Endothelial cell of umbilical vein (primary cell): ENCODE measurements at regions not wholly inside any gene's neighbourhood (a gene's known extent, or its start where the extent isn't known, plus 50 kb on each side); places are given as distances from the start of the nearest gene placed in this dataset.

ENCODE experiments used
- BruUV-seq: library from RNA; stranded (reverse); fragments of 400-500 nt; replicated peaks from 2 replicates; lab custom pipeline; 2021; lab: Mats Ljungman, UMichigan
- CTCF ChIA-PET: fragments of 300-600, 350-600 bp; sonication (Branson Sonifier 250); formaldehyde crosslinking; loops from one replicate; lab custom pipeline; 2021; ENCODE audit warnings: antibody characterized with exemption, inconsistent platforms; lab: Charles Lee
- POLR2A ChIA-PET: fragments of 300-600, 350-600 bp; sonication (Branson Sonifier 250); formaldehyde crosslinking; loops from one replicate; lab custom pipeline; 2021; ENCODE audit warnings: antibody characterized with exemption, inconsistent platforms; lab: Charles Lee
- DNase-seq: peaks from one replicate; pipeline ENCODE4 v3.0.0-alpha.2; 2011; ENCODE audit warnings: low read depth, low spot score
- FAIRE-seq: peaks from 2 replicates; lab custom pipeline; 2011; peaks lifted over from hg19 to GRCh38; lab: Jason Lieb, UNC
- H2AFZ ChIP-seq: 2 replicates; pipeline ENCODE4 v1.6.0; 2012; ENCODE audit warnings: low read depth, low read length, control low read depth, inconsistent platforms
- H3K27ac ChIP-seq: 2 replicates; pipeline ENCODE4 v1.5.1; 2011; ENCODE audit warnings: low read depth, mild to moderate bottlenecking, control low read depth, low read length, moderate library complexity; ENCODE audit not compliant: insufficient read depth
- H3K27me3 ChIP-seq, 2 experiments: 2 replicates each; pipeline versions ENCODE4 v1.6.0 to v1.6.1; 2011; ENCODE audit warnings: low read length in 2 of 2, mixed read lengths in 1 of 2; ENCODE audit not compliant: control insufficient read depth in 2 of 2, insufficient read depth in 2 of 2
- H3K36me3 ChIP-seq, 2 experiments: 2 replicates in 1 of 2; 3 replicates in 1 of 2; pipeline ENCODE4 v1.5.1; 2011; ENCODE audit warnings: low read length in 2 of 2, mild to moderate bottlenecking in 1 of 2, moderate library complexity in 1 of 2; ENCODE audit not compliant: control insufficient read depth in 2 of 2, insufficient read depth in 2 of 2; ENCODE audit errors: extremely low read depth in 1 of 2
- H3K4me1 ChIP-seq: 3 replicates; pipeline ENCODE4 v1.5.1; 2011; ENCODE audit warnings: mild to moderate bottlenecking, low read length; ENCODE audit not compliant: control insufficient read depth, insufficient read depth; ENCODE audit errors: extremely low read depth
- H3K4me2 ChIP-seq: 2 replicates; pipeline ENCODE4 v1.6.1; 2011; ENCODE audit warnings: low read length, control low read depth, mixed read lengths; ENCODE audit not compliant: insufficient read depth
- H3K4me3 ChIP-seq, 3 experiments: fragments of 200-600 bp in 1 of 3; sonication (generic), shearing (Covaris generic) in 1 of 3; replicated peaks in 1 of 3; 2 replicates each; pipeline ENCODE4 v1.5.1; 2011 to 2016; ENCODE audit warnings: control low read depth in 3 of 3, low read length in 3 of 3, mild to moderate bottlenecking in 2 of 3, inconsistent platforms in 1 of 3, low read depth in 1 of 3, moderate library complexity in 1 of 3; ENCODE audit not compliant: insufficient read depth in 1 of 3
- H3K79me2 ChIP-seq: 2 replicates; pipeline ENCODE4 v1.6.0; 2012; ENCODE audit warnings: low read length, inconsistent platforms; ENCODE audit not compliant: control insufficient read depth, insufficient read depth
- H3K9ac ChIP-seq: replicated peaks from 2 replicates; pipeline ENCODE3; 2011; ENCODE audit warnings: low read length, control low read depth; ENCODE audit not compliant: insufficient read depth; ENCODE audit errors: extremely low read depth
- H3K9me1 ChIP-seq: replicated peaks from 3 replicates; pipeline ENCODE4 v1.6.0; 2011; ENCODE audit warnings: mild to moderate bottlenecking, low read length; ENCODE audit not compliant: control insufficient read depth, insufficient read depth; ENCODE audit errors: extremely low read depth
- H3K9me3 ChIP-seq: replicated peaks from 2 replicates; pipeline ENCODE4 v1.5.1; 2012; ENCODE audit warnings: low read length, inconsistent platforms; ENCODE audit not compliant: control insufficient read depth, insufficient read depth
- H4K20me1 ChIP-seq: replicated peaks from 2 replicates; pipeline ENCODE3; 2011; ENCODE audit warnings: mild to moderate bottlenecking, low read length; ENCODE audit not compliant: control insufficient read depth, insufficient read depth; ENCODE audit errors: extremely low read depth
- CTCF ChIP-seq, 2 donors: IDR thresholded peaks; 1 replicate in 1 of 2; 2 replicates in 1 of 2; pipeline ENCODE4 v1.5.1; 2011; ENCODE audit warnings: low read length in 2 of 2, mild to moderate bottlenecking in 2 of 2, moderate library complexity in 2 of 2, control low read depth in 1 of 2, inconsistent platforms in 1 of 2, low read depth in 1 of 2; ENCODE audit not compliant: insufficient read depth in 1 of 2; ENCODE audit errors: extremely low read depth in 1 of 2
- EZH2 ChIP-seq: IDR thresholded peaks from 2 replicates; pipeline ENCODE4 v1.6.1; 2012; ENCODE audit warnings: borderline replicate concordance, low read depth, mild to moderate bottlenecking, moderate library complexity, low read length, inconsistent platforms; ENCODE audit not compliant: severe bottlenecking
- FOS ChIP-seq: IDR thresholded peaks from 2 replicates; pipeline ENCODE4 v1.6.1; 2011; ENCODE audit warnings: mild to moderate bottlenecking, low read length, moderate library complexity, borderline replicate concordance; ENCODE audit not compliant: insufficient read depth
- GATA2 ChIP-seq: IDR thresholded peaks from 2 replicates; pipeline ENCODE4 v1.7.0; 2011; ENCODE audit warnings: low read depth, mild to moderate bottlenecking, moderate library complexity, mixed read lengths, low read length; ENCODE audit not compliant: insufficient read length, insufficient read depth
- JUN ChIP-seq: IDR thresholded peaks from 2 replicates; pipeline ENCODE4 v1.6.1; 2011; ENCODE audit warnings: borderline replicate concordance, low read depth; ENCODE audit not compliant: insufficient read length, insufficient read depth
- MYC ChIP-seq: IDR thresholded peaks from one replicate; pipeline ENCODE4 v1.6.1; 2011; ENCODE audit warnings: mild to moderate bottlenecking, low read depth, low read length
- POLR2A ChIP-seq: IDR thresholded peaks from 2 replicates; pipeline ENCODE4 v1.6.1; 2012; ENCODE audit warnings: low read depth, mild to moderate bottlenecking, control low read depth, low read length
- POLR2AphosphoS5 ChIP-seq: IDR thresholded peaks from 2 replicates; pipeline ENCODE4 v1.6.1; 2012; ENCODE audit warnings: low read depth, mild to moderate bottlenecking, control low read depth, low read length, moderate library complexity; ENCODE audit not compliant: insufficient read depth
- dilution Hi-C: fragments of 300-500 bp; cut with MboI; formaldehyde crosslinking; loops from one replicate; pipeline ENCODE4 v1.15.0; 2019; ENCODE audit warnings: low sequenced_read_pairs; ENCODE audit not compliant: extremely low pct_ligation_motif_present
- intact Hi-C: fragments of 100-400 bp; cut with micrococcal nuclease; formaldehyde crosslinking; loops from one replicate; pipeline ENCODE4 v1.10.0; 2022
- TF ChIP-seq, protein P1 (sequence below): IDR thresholded peaks from 2 replicates; pipeline ENCODE4 v1.6.1; 2011; ENCODE audit not compliant: insufficient read depth, insufficient read length

DNA sequence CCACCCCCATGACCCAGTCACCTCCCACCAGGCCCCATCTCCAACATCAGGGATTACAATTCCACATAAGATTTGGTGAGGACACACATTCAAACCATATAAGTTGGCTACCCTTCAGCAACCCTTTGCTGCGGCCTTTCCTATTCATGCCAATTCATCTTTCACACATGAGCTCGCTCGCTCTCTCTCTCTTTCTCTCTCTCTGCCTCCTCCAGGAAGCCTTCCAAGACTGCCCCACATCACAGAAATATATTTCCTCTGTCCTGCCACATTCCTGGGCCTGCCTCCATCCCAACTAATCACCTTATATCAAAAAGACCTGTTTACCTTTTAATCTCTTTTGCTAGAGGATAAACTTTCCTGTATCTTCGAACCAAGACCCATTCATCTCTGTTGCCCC lies 188.9 kb downstream of the TTC32 start:
- H3K27ac ChIP-seq, result no peak overlapping the region
- TF ChIP-seq EZH2 (no peak), POLR2AphosphoS5 (no peak)
- no peaks in the 10 kb centered on the region for H4K20me1 ChIP-seq
- H3K4me2 ChIP-seq, result no peak overlapping the region
- no peaks in the 10 kb centered on the region for H3K9me1 ChIP-seq
- H3K9ac ChIP-seq, result no peak overlapping the region
- FAIRE-seq (no peak), DNase-seq (no peak)
- H2AFZ ChIP-seq, result no peak overlapping the region
- no peaks in the 10 kb centered on the region for H3K27me3 ChIP-seq
- intact Hi-C loops (loop anchor here (5.0 kb wide), 1 partner anchor 1416 kb away; no protein-coding TSS in a partner anchor), dilution Hi-C loops (no loop called here)
- H3K9me3 ChIP-seq, result no peaks in the 10 kb centered on the region
- H3K4me1 ChIP-seq, result peaks cover 33% of the 10 kb centered on the region
- no peaks in the 10 kb centered on the region for H3K79me2 ChIP-seq
- ChIA-PET POLR2A (no interaction called here), CTCF (no interaction called here)
- no peak overlapping the region for H3K4me3 ChIP-seq
- no peaks in the 10 kb centered on the region for H3K36me3 ChIP-seq
- no TSS peak for BruUV-seq

DNA sequence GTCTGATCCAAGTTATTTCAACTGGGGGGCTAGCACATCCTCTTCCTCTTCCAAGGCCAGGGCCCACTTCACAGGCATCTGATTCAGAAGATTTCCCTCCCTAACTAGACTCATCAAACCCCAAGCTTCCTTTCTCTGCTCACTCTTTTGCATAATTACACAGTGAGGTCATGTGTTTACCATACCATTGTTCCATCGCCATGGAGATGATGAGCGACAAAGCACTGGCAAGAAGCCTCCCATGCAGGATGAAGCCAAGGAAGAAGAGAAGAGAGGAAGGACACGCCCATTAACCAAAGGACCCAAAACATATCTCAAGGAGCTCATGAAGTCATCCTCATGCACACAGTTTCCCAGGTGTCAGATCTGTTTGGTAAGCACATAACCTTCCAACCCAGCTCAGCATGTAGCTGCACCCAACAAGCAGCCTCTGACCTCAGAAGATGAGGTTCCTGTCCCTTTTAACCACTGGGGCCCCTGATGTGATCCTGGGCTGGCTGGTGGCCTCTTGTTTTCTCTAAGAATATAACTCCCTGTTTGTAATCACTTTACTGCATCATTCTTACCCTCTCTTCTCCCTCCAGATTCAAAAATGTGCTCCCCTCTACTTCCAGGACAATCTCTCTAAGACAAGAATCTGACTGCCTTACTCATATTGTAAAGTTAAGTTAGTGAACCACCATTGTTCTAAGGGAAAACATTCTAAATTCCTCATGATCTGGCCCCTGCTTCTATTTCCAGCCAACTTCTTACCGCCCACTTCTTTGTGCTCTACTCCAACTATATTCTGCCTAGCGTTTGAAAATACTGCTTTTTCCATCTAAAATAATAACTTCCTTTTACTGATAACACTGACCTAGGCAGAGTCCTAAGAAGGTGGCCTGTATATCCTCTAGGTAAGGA lies 190.1 kb downstream of the TTC32 start:
- H3K4me2 ChIP-seq, result peak overlapping the region; percentile 44
- H3K9ac ChIP-seq, result peak overlapping the region; percentile 43
- H2AFZ ChIP-seq, result no peak overlapping the region
- FAIRE-seq (peak; percentile 97), DNase-seq (peak; percentile 96)
- intact Hi-C loops, result loop anchor here (1.0 to 5.0 kb wide), 5 partner anchors 35 to 1414 kb away; no protein-coding TSS in a partner anchor
- no peak overlapping the region for H3K4me3 ChIP-seq
- H3K27me3 ChIP-seq, result no peaks in the 10 kb centered on the region
- ChIA-PET POLR2A (interaction anchor here (0.7 kb wide), 1 partner anchor 364 kb away, joined by 4 read pairs; no protein-coding TSS in a partner anchor), CTCF (interaction anchor here (0.7 to 1.2 kb wide), 2 partner anchors 18 to 29 kb away, joined by 3 read pairs; no protein-coding TSS in a partner anchor)
- H4K20me1 ChIP-seq, result no peaks in the 10 kb centered on the region
- dilution Hi-C loops, result no loop called here
- H3K9me1 ChIP-seq, result no peaks in the 10 kb centered on the region
- no peaks in the 10 kb centered on the region for H3K9me3 ChIP-seq
- H3K4me1 ChIP-seq, result peaks cover 35% of the 10 kb centered on the region
- BruUV-seq, result TSS peak; percentile 84
- TF ChIP-seq, protein P1, sequence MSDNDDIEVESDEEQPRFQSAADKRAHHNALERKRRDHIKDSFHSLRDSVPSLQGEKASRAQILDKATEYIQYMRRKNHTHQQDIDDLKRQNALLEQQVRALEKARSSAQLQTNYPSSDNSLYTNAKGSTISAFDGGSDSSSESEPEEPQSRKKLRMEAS, result peak; percentile 3
- TF ChIP-seq JUN (peak; percentile 99), POLR2A (no peak), CTCF (IDR thresholded peaks at IDR 0.05; ENCODE audit: extremely low read depth in 1 of 2, insufficient read depth in 1 of 2, low read depth in 1 of 2, low read length in 2 of 2) (no peak), FOS (peak; percentile 87), POLR2AphosphoS5 (peak; percentile 73), GATA2 (peak; percentile 94), MYC (no peak), EZH2 (no peak)
- no peaks in the 10 kb centered on the region for H3K79me2 ChIP-seq
- H3K36me3 ChIP-seq, result no peaks in the 10 kb centered on the region
- peak overlapping the region; percentile 72 for H3K27ac ChIP-seq
